PFSK-1 (cell line): ENCODE measurements at regions not wholly inside any gene's neighbourhood (a gene's known extent, or its start where the extent isn't known, plus 50 kb on each side); places are given as distances from the start of the nearest gene placed in this dataset.

ENCODE experiments used
- POLR2AphosphoS5 ChIP-seq: IDR thresholded peaks from 2 replicates; pipeline ENCODE4 v1.6.1; 2012; ENCODE audit warnings: low read depth, mild to moderate bottlenecking, control low read depth, low read length, moderate library complexity
- TAF1 ChIP-seq: IDR thresholded peaks from 2 replicates; pipeline ENCODE4 v1.6.1; 2012; ENCODE audit warnings: low read length, control low read depth, borderline replicate concordance; ENCODE audit not compliant: insufficient read depth

DNA sequence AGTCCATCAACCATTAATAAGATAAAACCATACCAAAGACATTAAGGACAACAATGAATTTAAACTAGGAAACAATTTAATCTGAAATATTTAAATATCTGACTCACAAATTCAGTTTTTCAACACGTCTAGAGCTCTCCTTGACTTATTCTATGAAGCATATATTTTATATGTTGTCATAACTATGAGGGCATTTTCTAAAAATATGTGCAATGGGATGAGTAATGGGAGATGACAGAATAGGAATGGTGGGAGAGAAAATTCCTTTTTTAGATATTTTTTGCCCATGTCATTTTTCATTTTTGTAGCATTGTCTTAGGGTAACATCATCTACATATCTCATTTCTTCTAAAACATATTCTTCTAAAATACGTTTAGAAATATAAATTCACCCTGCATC, 79.2 kb upstream of the CDH2 start:
- no peak for TF ChIP-seq TAF1
- TF ChIP-seq POLR2AphosphoS5 = no peak
